HPDE6-E6E7 (cell line): ENCODE measurements at regions not wholly inside any gene's neighbourhood (a gene's known extent, or its start where the extent isn't known, plus 50 kb on each side); places are given as distances from the start of the nearest gene placed in this dataset.

Experiments used
- DNase-seq: peaks from one replicate; pipeline ENCODE4 v3.0.0; 2011; ENCODE audit warnings: missing footprints; ENCODE audit errors: extremely low spot score

DNA sequence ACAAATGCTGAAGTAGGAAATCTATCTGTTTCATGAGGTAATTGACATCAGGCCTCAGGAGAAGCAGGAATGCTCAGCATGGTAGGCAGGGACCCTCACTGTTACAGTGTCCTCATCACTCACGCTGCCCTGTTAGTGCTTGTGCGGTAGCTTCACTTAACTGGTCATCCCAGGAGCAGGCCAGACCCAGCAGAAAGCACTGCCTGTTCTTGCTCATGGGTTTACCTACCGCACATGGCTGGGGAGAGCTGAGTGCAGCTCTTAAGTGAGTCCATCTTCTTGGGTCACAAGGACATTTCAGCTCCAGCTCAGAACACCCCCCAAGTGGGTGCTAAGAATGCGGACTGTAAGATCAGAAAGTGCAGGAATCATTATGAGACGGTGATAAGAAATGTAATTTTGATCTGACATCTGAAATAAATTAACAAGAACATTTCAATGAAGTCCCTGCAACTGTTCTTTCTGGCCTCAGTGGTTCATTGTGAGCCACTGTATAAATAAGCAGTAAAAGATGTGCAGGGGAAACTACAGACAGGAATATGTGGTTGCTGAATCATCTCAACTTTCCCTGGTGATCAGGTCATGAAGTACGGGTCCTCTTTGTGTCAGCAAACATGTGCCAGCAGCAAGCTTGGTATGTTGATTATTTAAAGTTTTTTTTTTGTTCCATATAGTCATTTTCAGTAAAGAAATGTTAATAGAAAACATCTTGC, 757.7 kb upstream of the TMEM132C start:
- DNase-seq = no peak

- DNase-seq = no peak
Observed at GRCh38 chr12:127515941-127516340, 751.0 kb upstream of the TMEM132C start.

DNA sequence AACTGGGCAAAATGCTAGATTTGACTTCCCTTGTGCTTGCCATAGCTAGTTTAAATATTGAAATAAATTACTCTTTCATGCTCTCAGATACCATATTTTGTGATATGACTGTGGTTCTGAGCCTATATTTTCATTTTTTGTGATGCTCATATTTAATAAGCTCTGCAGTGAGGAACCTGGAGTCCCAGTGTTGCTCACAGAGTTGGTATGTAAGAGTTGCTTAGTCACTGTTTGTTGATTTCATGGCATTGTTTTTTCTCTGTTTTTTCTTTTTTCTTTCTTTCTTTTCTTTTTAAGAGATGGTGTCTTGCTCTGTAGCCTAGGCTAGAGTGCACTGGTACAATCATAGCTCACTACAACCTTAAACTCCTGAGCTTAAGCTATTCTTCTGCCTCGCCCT, 750.5 kb upstream of the TMEM132C start:
- DNase-seq = no peak

- no peak for DNase-seq
Observed at GRCh38 chr12:127519779-127520178, 747.2 kb upstream of the TMEM132C start.

DNA sequence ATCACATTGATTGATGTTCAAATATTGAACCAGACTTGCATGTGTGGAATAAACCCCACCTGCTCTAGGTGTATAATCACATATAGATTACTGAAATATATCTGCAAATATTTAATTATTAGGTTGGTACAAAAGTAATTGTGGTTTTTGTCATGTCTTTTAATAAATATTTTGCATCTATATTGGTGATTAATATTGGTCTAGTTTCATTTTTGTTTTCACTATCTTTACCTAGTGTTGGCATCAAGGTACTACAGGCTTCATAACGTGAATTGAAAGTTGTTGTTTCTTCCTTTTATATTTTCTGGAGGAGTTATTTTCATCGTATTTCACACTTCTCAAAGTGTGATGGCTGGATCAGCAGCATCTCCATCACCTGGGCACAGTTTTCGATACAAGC, 740.0 kb upstream of the TMEM132C start:
- no peak for DNase-seq

DNA sequence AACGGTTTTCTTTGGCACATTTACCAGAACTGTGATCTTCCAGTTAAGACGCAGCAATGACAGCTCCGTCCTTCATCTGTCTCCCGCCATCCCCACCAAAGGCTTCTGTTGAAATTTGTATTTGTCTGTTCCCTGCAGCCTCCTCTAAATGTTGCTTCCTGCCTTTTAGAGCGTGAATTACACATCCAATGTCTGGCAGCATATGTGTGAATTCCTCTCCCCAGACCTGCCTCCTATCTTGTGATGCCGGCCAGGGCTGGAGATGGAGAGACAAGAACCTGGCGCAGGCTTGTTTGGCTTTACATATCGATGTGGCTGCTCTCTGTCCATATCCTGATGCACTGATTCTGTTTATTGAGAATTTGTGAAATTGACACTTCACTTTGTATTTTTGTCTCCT, 738.4 kb upstream of the TMEM132C start:
- DNase-seq = no peak

DNA sequence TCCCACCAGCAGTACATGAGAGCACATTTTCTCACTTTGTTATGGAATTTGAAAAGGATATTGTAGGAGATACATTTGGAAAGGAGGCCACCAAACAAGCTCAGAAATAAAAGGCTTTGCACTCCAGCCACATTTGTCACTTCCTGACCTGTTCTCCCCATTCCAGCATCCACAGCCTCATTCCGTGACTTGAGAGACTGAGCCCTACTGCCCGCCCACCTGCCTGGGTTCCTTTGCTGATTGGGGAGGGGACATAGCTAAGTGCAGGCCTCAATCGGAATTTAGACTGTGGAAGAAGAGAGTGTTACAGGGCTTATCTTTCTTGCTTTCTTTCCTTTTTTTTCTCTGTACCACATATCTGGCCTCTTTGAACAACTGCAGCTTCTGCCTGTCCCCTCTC, 735.4 kb upstream of the TMEM132C start:
- DNase-seq = no peak

- DNase-seq = no peak
Observed at GRCh38 chr12:127533353-127533752, 733.6 kb upstream of the TMEM132C start.

DNA sequence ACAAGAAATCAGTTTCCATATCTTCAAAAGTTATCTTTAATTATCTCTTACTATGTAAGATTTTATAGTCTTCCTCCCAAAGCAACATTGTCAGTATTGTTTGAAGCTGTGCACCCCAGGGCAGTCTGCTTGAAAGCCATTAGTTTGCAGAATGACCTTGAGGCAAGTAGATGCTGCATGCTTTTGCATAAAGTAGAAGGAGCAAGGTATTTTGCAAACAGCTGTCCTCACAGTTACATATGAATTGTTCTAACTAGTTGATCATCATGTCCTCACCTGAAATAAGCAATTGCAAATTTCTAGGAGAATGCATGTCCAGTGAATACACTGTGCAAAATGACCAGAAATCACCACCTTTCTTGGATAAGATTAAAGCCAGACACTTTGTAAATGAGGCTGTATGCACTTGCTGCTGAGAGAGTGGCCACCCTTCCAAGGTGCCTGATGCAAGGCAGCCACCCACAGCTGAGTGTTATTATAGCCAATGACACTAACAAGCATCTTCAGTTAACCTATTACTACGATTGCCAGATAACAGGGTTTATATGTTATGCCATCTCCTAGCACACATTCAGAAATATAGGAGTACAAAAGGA, 730.0 kb upstream of the TMEM132C start:
- no peak for DNase-seq

- no peak for DNase-seq
Observed at GRCh38 chr12:127538316-127538715, 728.7 kb upstream of the TMEM132C start.

- no peak for DNase-seq
Observed at GRCh38 chr12:127539226-127539858, 727.6 kb upstream of the TMEM132C start.

GRCh38 chr12:127542391-127542790, 724.6 kb upstream of the TMEM132C start:
- DNase-seq = no peak

DNA sequence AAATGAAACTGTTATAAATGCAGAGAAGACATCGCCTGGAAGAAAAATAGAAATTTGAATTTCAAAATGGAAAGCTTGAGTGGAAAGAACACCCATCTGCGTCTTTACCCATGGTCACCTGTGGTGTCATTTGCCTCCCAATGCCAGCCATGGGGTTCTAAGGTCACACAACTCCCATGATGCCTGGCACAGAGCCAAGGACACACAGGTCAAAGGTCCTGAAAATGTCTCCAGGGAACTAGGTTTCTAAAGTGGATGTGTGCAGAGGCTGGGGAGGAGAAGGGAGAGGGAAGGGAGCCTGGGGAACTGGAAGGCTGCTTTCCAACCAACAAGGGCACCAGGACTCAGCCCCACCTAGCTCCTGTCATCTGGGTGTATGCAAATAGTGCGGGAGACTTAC, 724.0 kb upstream of the TMEM132C start:
- no peak for DNase-seq

DNA sequence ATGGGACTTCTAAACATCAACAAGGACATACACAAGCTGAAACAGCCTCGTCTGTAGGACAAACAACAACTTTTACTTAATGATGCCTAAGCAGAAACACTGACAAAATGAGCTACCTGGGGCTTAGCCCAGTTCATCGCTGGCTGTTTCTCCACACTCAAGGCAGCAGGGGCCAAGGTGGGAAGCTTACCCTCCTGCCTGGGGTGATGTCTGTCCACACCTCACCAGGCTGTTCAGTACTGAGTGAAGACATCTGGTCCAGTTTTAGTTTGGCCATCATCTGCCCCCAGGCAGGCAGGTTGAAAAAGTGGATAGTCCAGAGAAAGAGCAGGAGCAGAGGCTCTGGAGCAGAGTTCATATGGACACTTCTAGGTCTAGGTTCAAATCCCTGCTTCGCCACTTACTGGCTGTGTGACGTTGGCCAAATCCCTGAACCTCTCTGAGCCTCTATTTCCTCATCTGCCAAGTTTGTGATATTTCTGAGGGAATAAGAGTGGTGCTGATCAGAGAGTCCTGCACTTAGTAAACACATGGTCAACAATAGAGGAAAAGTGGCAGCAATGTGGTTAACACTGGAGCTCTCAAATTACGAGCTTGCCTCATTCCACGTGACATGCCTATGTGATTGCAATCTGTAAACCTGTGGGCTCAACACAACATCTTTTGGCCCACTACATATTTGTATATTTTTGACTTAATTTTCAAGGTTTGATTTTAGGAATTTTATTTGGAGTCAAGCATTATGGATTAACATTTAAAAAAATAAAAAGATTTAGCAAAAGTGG, 720.1 kb upstream of the TMEM132C start:
- DNase-seq = no peak

- DNase-seq = no peak
Observed at GRCh38 chr12:127548123-127548553, 718.8 kb upstream of the TMEM132C start.

DNA sequence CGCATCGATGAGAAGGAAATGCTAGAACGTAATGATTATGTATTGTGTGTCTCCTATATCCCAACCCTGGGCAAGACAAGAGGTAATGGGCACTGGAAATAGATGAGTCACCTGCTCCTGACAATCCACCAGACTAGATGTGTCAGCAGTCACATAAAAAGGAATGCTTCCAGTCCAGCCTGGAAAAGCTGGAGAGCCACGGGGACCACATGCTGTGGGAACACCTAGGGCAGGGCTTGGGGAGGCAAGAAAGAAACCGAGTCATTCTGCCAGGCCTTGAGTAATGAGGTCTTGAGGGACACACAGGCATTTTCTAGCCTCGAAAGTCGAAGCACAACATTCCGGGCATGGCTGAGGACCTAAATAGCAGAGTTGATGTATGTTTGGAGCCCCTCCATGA, 716.7 kb upstream of the TMEM132C start:
- DNase-seq = no peak

- no peak for DNase-seq
Observed at GRCh38 chr12:127552838-127553237, 714.1 kb upstream of the TMEM132C start.

DNA sequence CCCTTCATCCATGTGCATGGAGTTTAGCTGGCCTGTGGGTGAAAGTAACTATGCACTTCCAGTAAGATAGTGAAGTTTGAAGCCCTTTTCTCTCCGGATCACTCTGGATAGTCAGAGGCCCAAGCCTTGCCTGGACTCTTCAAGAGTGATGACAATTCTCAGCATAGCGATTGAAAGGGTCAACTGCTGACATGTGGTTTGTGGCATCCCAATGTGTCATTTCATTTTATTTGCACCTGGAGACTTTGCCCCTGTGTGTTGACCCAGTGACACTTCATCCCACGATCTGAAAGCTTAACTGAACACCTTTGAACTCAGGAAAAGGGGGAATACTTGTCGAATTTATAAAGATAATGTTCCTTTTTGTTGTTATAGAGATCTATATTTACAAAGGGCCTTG, 711.9 kb upstream of the TMEM132C start:
- no peak for DNase-seq

- no peak for DNase-seq
Observed at GRCh38 chr12:127556231-127556886, 710.6 kb upstream of the TMEM132C start.

DNA sequence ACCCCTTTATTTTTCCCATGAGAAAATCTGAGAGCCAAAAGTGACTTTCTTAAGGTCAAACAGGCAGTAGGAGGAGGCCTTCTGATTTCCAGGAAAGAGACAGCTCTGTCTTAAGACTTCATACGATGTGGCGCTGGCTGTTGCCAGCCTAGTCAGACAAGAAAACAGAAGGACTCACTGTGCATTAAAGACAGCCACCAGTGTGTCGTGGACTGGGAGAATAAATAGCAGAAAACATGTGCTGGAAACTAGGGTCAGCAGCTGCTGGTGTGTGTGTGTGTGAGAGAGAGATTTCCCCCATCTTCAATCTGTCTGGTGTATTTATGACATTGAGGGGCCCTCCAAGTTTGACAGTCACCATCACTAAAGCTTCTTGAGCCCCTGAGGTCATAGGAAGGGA, 708.6 kb upstream of the TMEM132C start:
- no peak for DNase-seq

- DNase-seq = no peak
Observed at GRCh38 chr12:127559349-127560040, 707.5 kb upstream of the TMEM132C start.
